SK-N-MC (cell line): ENCODE measurements at regions not wholly inside any gene's neighbourhood (a gene's known extent, or its start where the extent isn't known, plus 50 kb on each side); places are given as distances from the start of the nearest gene placed in this dataset.
"Not testable (repeated sequence)": the region's sequence is repeated elsewhere in the genome, so short reads cannot be mapped to it uniquely, and the experiment has no call there.

Experiments
- DNase-seq: peaks from one replicate; pipeline ENCODE4 v3.0.0-alpha.2; 2011; ENCODE audit warnings: low read depth, low spot score
- H3K27ac ChIP-seq: fragments of 200-600 bp; sonication (generic); 2 replicates; pipeline ENCODE4 v1.5.1; 2016; ENCODE audit warnings: mixed run types
- H3K36me3 ChIP-seq: fragments of 200-600 bp; sonication (generic); 2 replicates; pipeline ENCODE4 v1.6.1; 2017; ENCODE audit warnings: antibody characterized with exemption, low read length, mixed read lengths; ENCODE audit not compliant: insufficient read depth
- H3K4me3 ChIP-seq: fragments of 200-600 bp; sonication (generic); 2 replicates; pipeline ENCODE4 v1.5.1; 2016
- H3K9ac ChIP-seq: fragments of 200-600 bp; sonication (generic); 2 replicates; pipeline ENCODE4 v1.8.0; 2017; ENCODE audit warnings: mixed run types, mixed read lengths; ENCODE audit not compliant: insufficient read length
- H3K9me3 ChIP-seq: fragments of 200-600 bp; sonication (generic); 2 replicates; pipeline ENCODE4 v1.6.1; 2017; ENCODE audit warnings: low read depth, mild to moderate bottlenecking, antibody characterized with exemption, low read length, moderate library complexity, mixed read lengths
- EZH2 ChIP-seq: fragments of 200-600 bp; sonication (generic); IDR thresholded peaks from one replicate; pipeline ENCODE4 v1.6.1; 2017; ENCODE audit warnings: antibody characterized with exemption
- FOXP2 ChIP-seq: optimal IDR thresholded peaks from 2 replicates; pipeline ENCODE3; 2011; ENCODE audit warnings: mild to moderate bottlenecking, moderate library complexity; ENCODE audit not compliant: insufficient read depth; ENCODE audit errors: extremely low read length, control extremely low read depth
- POLR2AphosphoS5 ChIP-seq: IDR thresholded peaks from 2 replicates; pipeline ENCODE4 v1.6.1; 2012; ENCODE audit warnings: mild to moderate bottlenecking, low read depth, low read length, borderline replicate concordance

GRCh38 chr10:45227042-45227441, 88.4 kb downstream of the OR13A1 start:
- no peak overlapping the region for H3K27ac ChIP-seq
- no peaks in the 10 kb centered on the region for H3K9me3 ChIP-seq
- H3K9ac ChIP-seq, result no peak overlapping the region
- H3K36me3 ChIP-seq, result no peaks in the 10 kb centered on the region
- no peak for TF ChIP-seq FOXP2
- TF ChIP-seq EZH2, result no peak
- no peak for TF ChIP-seq POLR2AphosphoS5
- no peak for DNase-seq
- H3K4me3 ChIP-seq, result no peak overlapping the region

- TF ChIP-seq POLR2AphosphoS5, result no peak
- TF ChIP-seq FOXP2, result no peak
- TF ChIP-seq EZH2, result no peak
- Histone ChIP-seq H3K36me3 (no peaks in the 10 kb centered on the region), H3K9me3 (no peaks in the 10 kb centered on the region), H3K9ac (no peak overlapping the region), H3K27ac (no peak overlapping the region), H3K4me3 (no peak overlapping the region)
- DNase-seq, result no peak
These were observed 88.0 kb downstream of the OR13A1 start for GRCh38 chr10:45227456-45227855.

GRCh38 chr10:45229823-45230222, 85.6 kb downstream of the OR13A1 start:
- no peak overlapping the region for H3K9ac ChIP-seq
- DNase-seq, result no peak
- H3K4me3 ChIP-seq, result no peak overlapping the region
- H3K36me3 ChIP-seq, result no peaks in the 10 kb centered on the region
- TF ChIP-seq POLR2AphosphoS5 (no peak), FOXP2 (no peak), EZH2 (no peak)
- H3K9me3 ChIP-seq, result no peaks in the 10 kb centered on the region
- no peak overlapping the region for H3K27ac ChIP-seq

GRCh38 chr10:45235260-45235769, 80.1 kb downstream of the OR13A1 start:
- not testable (repeated sequence) for H3K9me3 ChIP-seq, H3K36me3 ChIP-seq, H3K27ac ChIP-seq, H3K9ac ChIP-seq, H3K4me3 ChIP-seq
- DNase-seq, result peak; percentile 10

- no peak for DNase-seq
- TF ChIP-seq FOXP2, result no peak
These were observed 79.6 kb downstream of the OR13A1 start for GRCh38 chr10:45235798-45236220.

GRCh38 chr10:45238896-45239295, 76.5 kb downstream of the OR13A1 start:
- Histone ChIP-seq H3K4me3 (no peak overlapping the region), H3K36me3 (no peaks in the 10 kb centered on the region), H3K9me3 (no peaks in the 10 kb centered on the region), H3K27ac (no peak overlapping the region), H3K9ac (no peak overlapping the region)
- no peak for TF ChIP-seq EZH2
- no peak for TF ChIP-seq POLR2AphosphoS5
- no peak for TF ChIP-seq FOXP2
- DNase-seq, result no peak

More at GRCh38 chr10:45235798-45236220, 79.6 kb downstream of the OR13A1 start:
- Histone ChIP-seq H3K4me3 (no peak overlapping the region), H3K27ac (no peak overlapping the region), H3K9ac (no peak overlapping the region), H3K9me3 (no peaks in the 10 kb centered on the region), H3K36me3 (no peaks in the 10 kb centered on the region)

- Histone ChIP-seq H3K9me3 (no peaks in the 10 kb centered on the region), H3K27ac (no peak overlapping the region), H3K4me3 (no peak overlapping the region), H3K36me3 (no peaks in the 10 kb centered on the region), H3K9ac (no peak overlapping the region)
- no peak for TF ChIP-seq POLR2AphosphoS5
- TF ChIP-seq EZH2, result no peak
- no peak for TF ChIP-seq FOXP2
- DNase-seq, result no peak
These were observed 75.8 kb downstream of the OR13A1 start for GRCh38 chr10:45239642-45240041.

GRCh38 chr10:45241865-45242520, 73.4 kb downstream of the OR13A1 start:
- DNase-seq, result no peak
- no peak overlapping the region for H3K9ac ChIP-seq
- TF ChIP-seq EZH2 (no peak), FOXP2 (no peak), POLR2AphosphoS5 (no peak)
- no peak overlapping the region for H3K4me3 ChIP-seq
- H3K36me3 ChIP-seq, result no peaks in the 10 kb centered on the region
- no peak overlapping the region for H3K27ac ChIP-seq
- no peaks in the 10 kb centered on the region for H3K9me3 ChIP-seq

- no peak for DNase-seq
- Histone ChIP-seq H3K27ac (no peak overlapping the region), H3K9ac (no peak overlapping the region), H3K9me3 (no peaks in the 10 kb centered on the region), H3K36me3 (no peaks in the 10 kb centered on the region), H3K4me3 (no peak overlapping the region)
- TF ChIP-seq EZH2 (no peak), FOXP2 (no peak), POLR2AphosphoS5 (no peak)
These were observed 72.1 kb downstream of the OR13A1 start for GRCh38 chr10:45243261-45243660.
